ENCODE measurements at regions not wholly inside any gene's neighbourhood (a gene's known extent, or its start where the extent isn't known, plus 50 kb on each side); places are given as distances from the start of the nearest gene placed in this dataset.
"Not testable (repeated sequence)": the region's sequence is repeated elsewhere in the genome, so short reads cannot be mapped to it uniquely, and the experiment has no call there.

DNA sequence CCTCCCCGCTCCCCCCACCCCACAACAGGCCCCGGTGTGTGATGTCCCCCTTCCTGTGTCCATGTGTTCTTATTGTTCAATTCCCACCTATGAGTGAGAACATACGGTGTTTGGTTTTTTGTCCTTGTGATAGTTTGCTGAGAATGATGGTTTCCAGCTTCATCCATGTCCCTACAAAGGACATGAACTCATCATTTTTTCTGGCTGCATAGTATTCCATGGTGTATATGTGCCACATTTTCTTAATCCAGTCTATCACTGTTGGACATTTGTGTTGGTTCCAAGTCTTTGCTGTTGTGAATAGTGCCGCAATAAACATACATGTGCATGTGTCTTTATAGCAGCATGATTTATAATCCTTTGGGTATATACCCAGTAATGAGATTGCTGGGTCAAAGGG, 104.3 kb downstream of the MTPN start:
- not testable (repeated sequence) for DNase-seq (ENCODE audit: low read depth)

DNA sequence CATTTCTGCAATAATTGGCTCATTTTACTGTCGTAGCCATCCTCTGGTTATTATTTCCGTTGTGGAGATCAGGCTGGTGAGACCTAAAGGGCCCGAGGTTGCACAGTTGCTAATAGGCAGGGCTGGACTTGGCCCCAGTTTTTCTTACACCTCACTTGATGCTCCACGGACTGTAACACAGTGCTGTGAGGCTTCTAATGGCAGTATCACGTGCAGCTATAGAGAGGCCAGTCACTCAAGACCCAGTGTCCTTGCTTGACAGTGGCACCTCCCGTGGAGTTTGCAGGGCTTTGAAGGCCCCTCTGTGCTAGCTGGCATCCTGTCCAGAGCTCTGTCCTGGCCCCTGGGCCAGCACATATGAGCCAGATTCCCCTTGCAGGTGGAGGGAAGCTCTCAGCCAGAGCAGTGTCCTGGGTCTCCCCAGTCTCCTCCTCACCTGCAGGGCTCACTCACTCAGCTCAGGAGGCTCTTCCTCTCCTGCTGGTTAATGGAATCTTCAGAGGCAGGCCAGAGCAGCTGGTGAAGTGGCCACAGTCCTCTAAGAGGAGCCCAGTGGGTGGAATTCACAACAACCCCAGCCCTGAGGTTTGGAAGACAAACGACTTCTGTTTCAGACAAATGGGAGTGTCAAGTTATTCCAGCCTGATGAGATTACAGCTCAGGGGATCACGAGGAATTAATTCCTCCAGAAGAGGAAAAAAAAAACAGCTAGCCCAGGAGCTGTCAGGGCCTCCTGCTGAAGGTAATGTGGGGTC, 114.2 kb upstream of the FAM180A start:
- no peak for DNase-seq (ENCODE audit: low read depth)

DNA sequence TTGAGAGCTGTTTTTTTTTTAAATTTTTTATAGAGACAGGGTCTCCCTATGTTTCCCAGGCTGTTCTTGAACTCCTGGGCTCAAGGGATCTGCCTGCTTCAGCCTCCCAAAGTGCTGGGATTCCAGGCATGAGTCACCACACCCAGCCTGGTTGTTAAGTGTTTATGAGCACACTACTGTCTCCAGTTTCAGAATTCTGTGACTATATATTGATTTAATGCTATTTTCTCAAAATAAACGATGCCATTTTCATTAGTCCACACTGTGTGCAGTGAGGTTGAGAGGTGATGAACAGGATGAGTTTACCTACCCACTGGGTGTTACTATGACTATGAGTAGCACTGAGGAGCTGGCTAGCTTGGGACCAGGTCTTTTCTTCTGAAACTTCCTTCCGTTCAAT, 110.9 kb upstream of the FAM180A start:
- DNase-seq (ENCODE audit: low read depth) = no peak

GRCh38 chr7:135858851-135859250, 110.2 kb upstream of the FAM180A start:
- no peak for DNase-seq (ENCODE audit: low read depth)

DNA sequence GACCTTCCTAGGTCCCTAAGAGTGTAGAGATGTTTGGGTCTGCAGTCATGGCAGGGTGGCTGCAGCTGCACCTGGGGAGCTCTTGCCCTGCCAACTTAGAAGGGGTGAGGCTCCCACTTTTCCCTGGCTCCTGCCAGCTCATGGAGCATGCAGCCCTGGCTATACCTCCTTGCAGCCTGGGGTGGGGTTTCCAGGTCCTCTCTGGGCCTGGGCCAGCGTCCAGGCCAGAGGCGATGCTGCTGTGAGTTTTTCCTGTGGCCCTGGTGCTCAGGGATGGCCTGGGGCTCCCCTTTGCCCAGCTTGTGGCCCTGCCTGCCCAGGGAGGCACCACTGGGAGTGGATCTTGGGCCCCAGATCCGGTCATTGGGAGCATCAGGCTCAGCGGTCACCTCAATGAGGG, 109.8 kb upstream of the FAM180A start:
- no peak for DNase-seq (ENCODE audit: low read depth)

DNA sequence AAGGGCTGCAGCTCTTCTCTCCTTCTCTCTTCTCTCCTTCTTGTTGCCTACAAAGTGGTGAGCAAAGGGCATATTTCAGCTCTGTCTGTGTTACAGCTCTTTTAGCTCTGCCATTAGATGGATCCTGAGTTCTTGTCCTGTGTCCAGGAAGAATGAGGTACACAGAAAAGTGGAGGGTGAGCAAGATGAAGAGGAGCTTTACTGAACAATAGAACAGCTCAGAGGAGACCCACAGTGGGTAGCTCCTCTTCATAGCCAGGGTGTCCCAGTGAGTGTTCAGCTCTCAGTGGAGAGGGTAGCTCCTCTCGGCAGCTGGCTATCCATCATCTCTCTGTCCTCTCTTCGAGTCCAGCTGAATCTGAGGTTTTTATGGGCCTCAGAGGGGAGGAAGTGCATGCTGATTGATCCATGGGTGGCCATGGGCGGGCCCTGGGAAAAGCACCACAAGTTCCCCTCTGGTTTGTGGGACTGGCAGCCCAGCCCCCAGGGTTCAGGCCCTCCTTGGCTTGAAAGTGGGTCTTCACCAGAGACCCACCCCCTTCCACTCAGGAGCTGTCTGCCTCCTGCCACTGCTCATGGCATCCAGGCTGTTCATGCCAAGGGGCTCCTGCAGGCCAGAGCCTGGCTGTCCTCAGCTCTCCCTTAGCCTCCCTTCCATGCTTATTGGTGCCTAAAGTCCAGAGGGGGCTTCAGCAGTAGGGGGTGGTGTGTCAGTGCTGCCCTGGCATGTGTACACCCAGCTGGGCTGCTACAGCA, 109.1 kb upstream of the FAM180A start:
- DNase-seq (ENCODE audit: low read depth) = no peak

DNA sequence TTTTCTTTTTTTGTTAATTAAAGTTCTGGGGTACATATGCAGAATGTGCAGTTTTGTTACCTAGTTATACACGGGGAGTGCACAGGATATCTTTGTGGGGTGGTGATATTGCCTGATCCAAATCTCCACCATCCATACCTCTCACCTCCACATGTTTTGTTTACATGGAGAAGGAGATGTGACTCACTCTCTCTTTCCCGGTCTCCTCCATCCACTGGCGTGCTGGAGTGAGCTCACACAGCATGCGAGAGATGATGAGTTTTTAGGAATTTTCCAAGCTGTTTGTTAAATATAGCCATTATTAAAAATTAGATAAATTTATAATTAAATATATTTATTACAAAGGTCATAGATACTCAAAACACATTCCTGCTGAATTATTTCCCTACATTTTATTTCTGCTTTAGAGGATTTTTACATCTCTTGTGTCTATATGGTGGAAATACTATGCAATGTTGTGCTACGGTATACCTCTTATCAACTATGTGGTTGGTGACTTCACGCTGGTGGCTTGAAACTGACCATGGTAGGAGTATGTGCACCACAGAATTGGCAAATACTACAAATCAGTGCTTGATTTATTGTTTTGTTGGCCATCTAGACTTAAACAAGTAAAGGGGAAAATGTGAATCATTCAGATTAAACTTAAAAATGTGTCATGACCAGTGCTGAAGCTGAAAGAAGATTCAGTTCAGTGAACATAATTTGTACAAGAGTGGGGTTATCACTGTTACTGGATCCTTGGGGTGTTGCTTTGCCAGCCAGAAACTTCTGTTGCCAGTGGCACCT, 107.9 kb upstream of the FAM180A start:
- DNase-seq (ENCODE audit: low read depth) = no peak

DNA sequence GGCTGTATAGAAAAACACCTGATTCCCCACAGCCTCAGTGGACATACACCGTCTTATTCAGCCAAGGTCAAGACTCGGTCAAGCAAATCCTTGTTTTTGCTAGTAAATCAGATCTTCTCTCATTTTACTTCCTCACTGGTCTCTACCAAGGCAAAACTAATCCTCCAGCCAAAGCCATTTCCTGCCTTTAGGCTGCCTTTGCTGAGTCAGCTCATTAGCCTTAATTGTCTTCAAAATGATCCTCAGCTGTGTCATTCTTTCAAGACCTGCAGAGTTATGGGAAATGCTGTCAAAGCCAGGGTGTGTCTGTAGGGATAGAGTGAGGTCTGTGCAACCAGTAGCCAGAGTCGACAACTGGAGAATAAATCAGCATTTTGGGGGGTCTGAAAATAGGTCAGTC, 107.2 kb upstream of the FAM180A start:
- DNase-seq (ENCODE audit: low read depth) = no peak

- peak; percentile 64 for DNase-seq (ENCODE audit: low read depth)
Measured at GRCh38 chr7:135853499-135853898, 104.9 kb upstream of the FAM180A start.

- DNase-seq (ENCODE audit: low read depth) = no peak
Measured at GRCh38 chr7:135853008-135853407, 104.4 kb upstream of the FAM180A start.

- no peak for DNase-seq (ENCODE audit: low read depth)
Measured at GRCh38 chr7:135847242-135847641, 98.6 kb upstream of the FAM180A start.

DNA sequence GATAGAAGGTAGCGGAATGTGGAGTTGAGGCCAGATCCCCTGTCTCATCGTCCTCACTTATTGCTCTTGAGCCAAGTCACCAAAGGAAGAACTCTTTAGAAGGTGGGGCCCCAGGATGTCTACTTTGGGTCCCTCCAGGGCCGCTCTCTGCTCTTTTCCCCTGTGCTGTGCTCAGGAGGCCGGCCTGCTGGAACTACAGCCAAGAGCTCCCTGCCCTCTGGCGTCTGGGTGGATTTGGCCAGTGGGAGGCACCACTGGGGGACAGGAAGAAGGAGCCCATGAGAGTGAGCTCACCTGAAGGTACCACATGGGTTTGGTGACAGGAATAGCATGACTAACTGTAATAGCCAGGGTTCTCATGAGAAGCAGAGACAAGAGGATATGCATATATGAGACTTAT, 97.7 kb upstream of the FAM180A start:
- no peak for DNase-seq (ENCODE audit: low read depth)

DNA sequence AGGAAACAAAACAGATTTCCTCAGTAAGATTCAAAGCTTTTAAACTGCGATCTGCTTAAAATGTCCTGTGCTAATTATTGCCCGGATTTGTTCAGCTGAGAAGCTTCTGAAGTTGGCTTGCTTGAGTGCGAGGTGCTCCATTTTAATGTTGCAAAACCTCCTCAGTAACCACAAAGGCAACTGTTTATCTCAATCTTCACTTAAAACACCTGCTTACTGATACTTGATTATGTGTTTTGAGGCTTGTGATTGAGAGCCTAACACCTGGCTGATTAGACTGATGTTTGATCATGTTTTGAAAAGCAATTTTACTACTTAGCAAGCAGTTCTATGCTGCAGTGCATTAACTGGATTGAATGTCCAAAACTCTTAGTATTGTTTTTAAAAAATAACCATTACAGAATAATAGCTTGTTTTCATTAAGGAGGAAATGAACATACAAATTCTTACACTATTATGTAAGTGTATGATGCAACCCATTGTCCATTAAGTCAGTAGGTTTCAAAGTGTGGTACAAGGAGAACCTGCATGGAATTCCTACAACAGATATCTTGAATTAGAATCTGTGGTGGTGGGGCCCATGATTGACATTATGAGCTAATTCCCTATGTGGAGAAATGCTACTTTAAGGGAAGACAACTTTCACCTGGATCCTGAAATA, 96.9 kb upstream of the FAM180A start:
- DNase-seq (ENCODE audit: low read depth) = no peak

GRCh38 chr7:135844903-135845302, 96.3 kb upstream of the FAM180A start:
- no peak for DNase-seq (ENCODE audit: low read depth)

GRCh38 chr7:135843214-135843613, 94.6 kb upstream of the FAM180A start:
- DNase-seq (ENCODE audit: low read depth) = no peak

DNA sequence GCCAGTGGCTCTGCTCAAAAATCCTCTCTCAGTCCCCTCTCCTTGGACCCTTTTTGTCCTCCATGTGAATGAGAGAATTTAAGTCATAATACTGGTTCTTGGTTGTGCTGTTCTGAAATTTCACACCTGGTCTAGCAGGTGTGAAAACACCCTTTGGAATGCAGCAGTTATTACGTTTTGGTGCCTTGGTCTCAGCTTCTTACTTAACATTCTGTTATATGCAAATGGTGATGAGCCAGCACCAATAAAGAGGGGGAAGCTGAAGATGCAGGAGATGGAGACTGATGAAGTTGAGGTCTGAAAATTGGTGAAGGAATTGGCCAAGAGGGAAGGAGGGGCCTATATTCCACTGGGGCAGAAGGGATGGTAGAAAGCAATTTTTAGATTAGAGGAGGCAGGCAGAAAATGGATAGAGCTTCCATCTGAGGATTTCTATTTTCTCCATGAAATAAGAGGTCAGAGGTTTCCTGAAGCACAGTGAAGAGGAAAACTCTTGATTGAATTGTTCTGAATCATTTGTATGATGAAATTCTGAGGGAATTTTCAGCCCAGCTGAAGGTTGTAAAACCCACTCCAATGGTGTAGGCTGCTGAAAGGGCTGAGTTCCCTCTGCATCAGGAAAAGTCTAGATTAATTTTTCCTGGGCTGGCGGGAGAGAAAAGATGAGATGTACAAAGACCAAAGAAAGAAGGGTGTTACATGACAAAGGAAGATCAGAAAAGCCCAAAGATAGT, 94.0 kb upstream of the FAM180A start:
- DNase-seq (ENCODE audit: low read depth) = no peak

GRCh38 chr7:135840591-135840990, 92.0 kb upstream of the FAM180A start:
- DNase-seq (ENCODE audit: low read depth) = no peak

GRCh38 chr7:135837675-135838074, 89.1 kb upstream of the FAM180A start:
- no peak for DNase-seq (ENCODE audit: low read depth)

- no peak for DNase-seq (ENCODE audit: low read depth)
Measured at GRCh38 chr7:135834266-135834665, 85.7 kb upstream of the FAM180A start.

GRCh38 chr7:135833642-135834041, 85.0 kb upstream of the FAM180A start:
- DNase-seq (ENCODE audit: low read depth) = no peak

DNA sequence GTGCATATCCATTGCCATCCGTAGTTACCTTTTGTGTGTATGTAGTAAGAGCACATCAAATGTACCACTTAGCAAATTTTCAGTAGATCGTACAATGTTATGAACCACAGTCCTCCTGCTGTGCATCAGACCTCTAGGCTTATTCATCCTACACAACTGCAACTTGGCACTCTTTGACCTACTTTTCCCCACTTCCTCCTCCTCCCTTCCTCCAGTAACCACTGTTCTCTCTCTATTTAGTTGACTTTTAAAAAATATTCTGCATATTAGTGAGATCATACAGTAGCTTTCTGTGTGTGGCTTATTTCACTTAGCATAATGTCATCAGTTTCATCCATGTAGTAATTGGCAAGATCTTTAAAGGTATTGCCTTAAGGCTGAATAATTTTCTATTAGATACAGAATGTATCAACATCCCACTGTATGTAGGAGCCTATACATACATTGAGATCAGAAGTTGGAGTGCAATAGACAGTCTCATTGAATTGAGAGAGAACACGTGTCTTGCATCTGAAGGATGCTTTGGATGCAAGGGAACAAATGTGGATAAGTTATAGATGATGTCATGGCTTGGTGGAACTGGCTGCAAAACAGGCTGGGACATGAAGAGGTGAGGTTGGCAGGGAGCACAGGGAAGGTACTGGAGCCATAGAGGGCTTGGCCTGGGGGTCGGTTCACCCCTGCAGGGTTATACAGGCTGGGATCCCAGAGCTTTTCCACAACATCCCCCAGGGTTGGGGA, 83.0 kb upstream of the FAM180A start:
- no peak for DNase-seq (ENCODE audit: low read depth)

Data from GM04503 (cell line).